Left lung (tissue), 4 donors: ENCODE measurements at regions not wholly inside any gene's neighbourhood (a gene's known extent, or its start where the extent isn't known, plus 50 kb on each side); places are given as distances from the start of the nearest gene placed in this dataset.

ENCODE experiments used
- ATAC-seq: fragments of 200-7000 bp; cut with Tn5 transposase; one replicate; pipeline ENCODE4 v1.9.1; 2020; ENCODE audit warnings: moderate library complexity
- DNase-seq, 4 donors: peaks; one replicate each; pipeline ENCODE4 v3.0.0-alpha.2; 2013 to 2020
- H3K27ac ChIP-seq, 2 donors: fragments of 200-600 bp; sonication (generic) in 1 of 2; one replicate each; pipeline versions ENCODE4 v1.5.0 to v1.8.0; 2020 to 2021
- H3K27me3 ChIP-seq, 2 donors: fragments of 200-600 bp; sonication (generic) in 1 of 2; one replicate each; pipeline versions ENCODE4 v1.5.0 to v1.8.0; 2020 to 2021
- H3K36me3 ChIP-seq, 2 donors: fragments of 200-600 bp; sonication (generic) in 1 of 2; one replicate each; pipeline versions ENCODE4 v1.5.0 to v1.8.0; 2020 to 2021
- H3K4me1 ChIP-seq, 2 donors: fragments of 200-600 bp; one replicate each; pipeline ENCODE4 v1.8.0; 2021
- H3K4me3 ChIP-seq, 2 donors: fragments of 200-600 bp; sonication (generic) in 1 of 2; one replicate each; pipeline versions ENCODE4 v1.5.0 to v1.8.0; 2020 to 2021; ENCODE audit warnings: mild to moderate bottlenecking in 1 of 2
- H3K9me3 ChIP-seq, 2 donors: fragments of 200-600 bp; sonication (generic) in 1 of 2; one replicate each; pipeline versions ENCODE4 v1.5.0 to v1.8.0; 2020 to 2021
- CTCF ChIP-seq, 2 donors: fragments of 200-600 bp; sonication (generic) in 1 of 2; IDR thresholded peaks; one replicate each; pipeline versions ENCODE4 v1.5.0 to v1.8.0; 2021; ENCODE audit warnings: antibody characterized with exemption in 2 of 2
- intact Hi-C, 2 donors: fragments of 100-400 bp; cut with DNase I; formaldehyde crosslinking; loops; one replicate each; pipeline versions ENCODE4 v1.11.2 to v1.14.2; 2022
- donor health status: DM: no; HTN: yes; CAD: no.
- donor health status: DM: no; HTN: no; CAD: no.

GRCh38 chr10:124253006-124253405 is 159.6 kb upstream of the CHST15 start:
- intact Hi-C loops: no loop called here
- H3K4me3 ChIP-seq: no peak overlapping the region
- DNase-seq: no peak

GRCh38 chr10:124252097-124252715 is 158.8 kb upstream of the CHST15 start:
- intact Hi-C loops: no loop called here
- Histone ChIP-seq H3K36me3 (no peaks in the 10 kb centered on the region), H3K27me3 (no peaks in the 10 kb centered on the region), H3K27ac (peak overlapping the region in 1 of 2 donors; percentile 53), H3K9me3 (no peaks in the 10 kb centered on the region), H3K4me3 (no peak overlapping the region), H3K4me1 (peaks cover 0 to 24% of the 10 kb centered on the region in 2 donors)
- ATAC-seq: no peak
- TF ChIP-seq CTCF (IDR thresholded peaks at IDR 0.05): no peak
- no peak for DNase-seq

More at GRCh38 chr10:124253006-124253405, 159.6 kb upstream of the CHST15 start:
- Histone ChIP-seq H3K9me3 (no peaks in the 10 kb centered on the region), H3K27me3 (no peaks in the 10 kb centered on the region), H3K4me1 (peaks cover 0 to 24% of the 10 kb centered on the region in 2 donors), H3K27ac (no peak overlapping the region), H3K36me3 (no peaks in the 10 kb centered on the region)
- ATAC-seq: no peak
- no peak for TF ChIP-seq CTCF (IDR thresholded peaks at IDR 0.05)

GRCh38 chr10:124251317-124252065 is 158.1 kb upstream of the CHST15 start:
- no peak overlapping the region for H3K4me3 ChIP-seq
- H3K27me3 ChIP-seq: no peaks in the 10 kb centered on the region
- ATAC-seq: no peak
- peaks cover 0 to 24% of the 10 kb centered on the region in 2 donors for H3K4me1 ChIP-seq
- TF ChIP-seq CTCF (IDR thresholded peaks at IDR 0.05): no peak
- no peaks in the 10 kb centered on the region for H3K9me3 ChIP-seq
- no peak for DNase-seq
- H3K36me3 ChIP-seq: no peaks in the 10 kb centered on the region
- intact Hi-C loops: no loop called here
- peak overlapping the region in 1 of 2 donors; percentile 53 for H3K27ac ChIP-seq

GRCh38 chr10:124250506-124250905 is 157.1 kb upstream of the CHST15 start:
- no peaks in the 10 kb centered on the region for H3K27me3 ChIP-seq
- ATAC-seq (no peak), DNase-seq (no peak)
- no peak overlapping the region for H3K4me3 ChIP-seq
- no peak for TF ChIP-seq CTCF (IDR thresholded peaks at IDR 0.05)
- H3K9me3 ChIP-seq: no peaks in the 10 kb centered on the region
- intact Hi-C loops: no loop called here
- no peak overlapping the region for H3K27ac ChIP-seq
- peaks cover 0 to 24% of the 10 kb centered on the region in 2 donors for H3K4me1 ChIP-seq
- H3K36me3 ChIP-seq: no peaks in the 10 kb centered on the region

GRCh38 chr10:124249812-124250432 is 156.5 kb upstream of the CHST15 start:
- peaks cover 0 to 24% of the 10 kb centered on the region in 2 donors for H3K4me1 ChIP-seq
- no peaks in the 10 kb centered on the region for H3K36me3 ChIP-seq
- no peak for TF ChIP-seq CTCF (IDR thresholded peaks at IDR 0.05)
- DNase-seq (no peak), ATAC-seq (no peak)
- H3K27me3 ChIP-seq: no peaks in the 10 kb centered on the region
- no peak overlapping the region for H3K4me3 ChIP-seq
- H3K9me3 ChIP-seq: no peaks in the 10 kb centered on the region
- no peak overlapping the region for H3K27ac ChIP-seq
- intact Hi-C loops: no loop called here
